HCT116 (cell line): ENCODE measurements at regions not wholly inside any gene's neighbourhood (a gene's known extent, or its start where the extent isn't known, plus 50 kb on each side); places are given as distances from the start of the nearest gene placed in this dataset.

Source experiments
- EGR1 ChIP-seq: IDR thresholded peaks from 2 replicates; pipeline ENCODE4 v1.6.1; 2012; ENCODE audit warnings: low read depth
- EZH2phosphoT487 ChIP-seq: fragments of 200-600 bp; IDR thresholded peaks from 2 replicates; pipeline ENCODE4 v1.6.1; 2018; ENCODE audit warnings: antibody characterized with exemption, borderline replicate concordance
- SIN3A ChIP-seq: IDR thresholded peaks from 2 replicates; pipeline ENCODE4 v1.6.1; 2012; ENCODE audit warnings: low read depth

DNA sequence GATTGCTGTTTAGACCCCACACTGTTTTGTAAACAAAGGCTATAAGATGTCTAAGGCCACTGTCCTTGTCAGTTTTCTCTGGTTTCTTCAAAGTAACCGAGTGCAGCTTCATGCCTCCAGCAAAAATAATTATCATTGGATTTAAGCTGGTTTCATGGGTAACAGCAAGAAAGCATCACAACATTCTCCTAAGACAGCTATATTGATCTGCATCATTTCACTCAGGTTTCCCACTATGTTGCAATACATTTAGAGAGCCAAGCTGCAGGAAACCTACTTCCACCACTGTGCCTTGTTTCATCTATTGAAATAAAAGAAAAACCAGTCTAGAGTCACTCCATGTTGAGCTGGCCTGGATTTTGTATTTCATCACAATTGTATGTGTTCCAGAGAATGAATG is 351.4 kb downstream of the OXSM start:
- no peak for TF ChIP-seq EZH2phosphoT487
- TF ChIP-seq SIN3A = no peak
- TF ChIP-seq EGR1 = no peak
